ENCODE measurements at regions not wholly inside any gene's neighbourhood (a gene's known extent, or its start where the extent isn't known, plus 50 kb on each side); places are given as distances from the start of the nearest gene placed in this dataset.

DNA sequence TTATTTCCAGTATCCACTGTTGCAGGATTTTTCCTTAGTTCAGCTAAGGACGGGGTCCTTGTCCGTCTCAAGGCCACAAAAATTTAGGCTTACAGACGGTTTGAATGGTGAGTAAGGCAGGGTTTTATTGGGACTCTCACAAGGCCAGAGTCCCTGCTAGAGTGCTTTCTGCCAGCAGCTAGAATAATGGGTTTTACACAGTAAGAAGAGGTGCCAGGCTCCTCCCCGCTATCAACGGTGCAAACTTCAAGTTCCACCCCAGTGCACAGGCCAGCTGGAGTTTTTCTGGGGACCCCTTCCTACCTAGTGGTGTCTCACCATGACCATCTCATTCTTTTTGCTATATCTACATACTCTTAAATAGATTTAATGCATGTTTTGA, 198.5 kb upstream of the KCTD7 start:
- TF ChIP-seq, protein P1, sequence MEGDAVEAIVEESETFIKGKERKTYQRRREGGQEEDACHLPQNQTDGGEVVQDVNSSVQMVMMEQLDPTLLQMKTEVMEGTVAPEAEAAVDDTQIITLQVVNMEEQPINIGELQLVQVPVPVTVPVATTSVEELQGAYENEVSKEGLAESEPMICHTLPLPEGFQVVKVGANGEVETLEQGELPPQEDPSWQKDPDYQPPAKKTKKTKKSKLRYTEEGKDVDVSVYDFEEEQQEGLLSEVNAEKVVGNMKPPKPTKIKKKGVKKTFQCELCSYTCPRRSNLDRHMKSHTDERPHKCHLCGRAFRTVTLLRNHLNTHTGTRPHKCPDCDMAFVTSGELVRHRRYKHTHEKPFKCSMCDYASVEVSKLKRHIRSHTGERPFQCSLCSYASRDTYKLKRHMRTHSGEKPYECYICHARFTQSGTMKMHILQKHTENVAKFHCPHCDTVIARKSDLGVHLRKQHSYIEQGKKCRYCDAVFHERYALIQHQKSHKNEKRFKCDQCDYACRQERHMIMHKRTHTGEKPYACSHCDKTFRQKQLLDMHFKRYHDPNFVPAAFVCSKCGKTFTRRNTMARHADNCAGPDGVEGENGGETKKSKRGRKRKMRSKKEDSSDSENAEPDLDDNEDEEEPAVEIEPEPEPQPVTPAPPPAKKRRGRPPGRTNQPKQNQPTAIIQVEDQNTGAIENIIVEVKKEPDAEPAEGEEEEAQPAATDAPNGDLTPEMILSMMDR (conservative IDR thresholded peaks at IDR 0.05; ENCODE audit: low read depth, low read length), result no peak
- TF ChIP-seq EZH2 (IDR thresholded peaks at IDR 0.05; ENCODE audit: borderline replicate concordance, low read depth, low read length, poor library complexity, severe bottlenecking), result no peak

All from A673 (cell line).